GM19328 (cell line): ENCODE measurements at regions not wholly inside any gene's neighbourhood (a gene's known extent, or its start where the extent isn't known, plus 50 kb on each side); places are given as distances from the start of the nearest gene placed in this dataset.

Experiments
- ATAC-seq: cut with Tn5 transposase; IDR thresholded peaks from one replicate; pipeline ENCODE4 v1.9.1; 2021; ENCODE audit warnings: mild to moderate bottlenecking, moderate library complexity; ENCODE audit not compliant: unreplicated experiment

DNA sequence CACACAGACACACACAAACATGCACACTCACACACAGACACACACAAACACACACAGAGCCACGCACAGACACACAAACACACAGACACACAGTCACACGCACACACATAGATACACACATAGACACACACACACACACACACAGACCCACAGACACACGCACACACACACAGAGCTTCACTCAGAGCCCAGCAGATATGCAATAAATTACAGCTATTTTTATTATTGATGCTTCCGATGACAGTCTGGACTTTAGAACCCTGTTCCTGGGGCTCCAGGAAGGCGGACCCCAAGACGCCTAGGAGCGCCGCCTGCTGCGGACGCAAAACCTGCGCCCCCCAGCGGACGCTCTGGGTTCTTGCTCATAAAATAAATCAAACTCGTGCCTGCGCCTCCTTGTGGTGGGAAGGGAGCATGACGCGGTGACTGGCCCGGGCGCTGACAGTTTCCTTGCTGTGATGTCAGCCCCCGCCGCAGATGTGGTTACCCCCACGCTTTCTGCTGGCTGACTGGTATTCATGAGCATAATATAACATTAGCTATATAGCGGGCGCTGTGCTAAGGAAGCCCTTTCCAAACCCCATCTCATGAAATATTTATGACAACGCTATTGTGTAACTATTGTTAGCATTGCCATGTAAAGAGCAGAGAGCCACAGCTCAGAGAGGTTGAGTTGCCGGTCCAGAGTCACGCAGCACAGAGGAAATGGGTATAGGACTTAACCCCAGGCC lies 64.4 kb upstream of the TM9SF2 start:
- ATAC-seq, result peak; percentile 42

DNA sequence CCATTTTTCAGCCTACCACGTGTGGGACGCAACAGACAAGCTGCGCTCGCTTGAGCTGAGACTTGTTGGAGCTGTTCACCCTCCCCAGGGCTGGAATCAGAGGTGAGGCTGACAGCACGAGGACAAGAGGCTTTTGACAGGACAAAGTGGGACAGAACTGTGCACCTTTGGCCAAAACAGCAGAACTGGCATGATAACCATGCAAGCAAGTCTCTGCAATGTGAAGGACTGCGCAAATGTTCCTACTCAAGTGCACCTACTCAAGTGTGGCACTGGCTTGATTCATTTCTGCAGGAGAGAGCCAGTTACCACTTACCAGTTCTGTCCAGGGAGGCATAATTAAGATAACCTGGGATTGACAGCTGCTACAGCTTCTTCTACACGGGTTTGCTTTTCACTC lies 62.2 kb upstream of the TM9SF2 start:
- ATAC-seq, result no peak

DNA sequence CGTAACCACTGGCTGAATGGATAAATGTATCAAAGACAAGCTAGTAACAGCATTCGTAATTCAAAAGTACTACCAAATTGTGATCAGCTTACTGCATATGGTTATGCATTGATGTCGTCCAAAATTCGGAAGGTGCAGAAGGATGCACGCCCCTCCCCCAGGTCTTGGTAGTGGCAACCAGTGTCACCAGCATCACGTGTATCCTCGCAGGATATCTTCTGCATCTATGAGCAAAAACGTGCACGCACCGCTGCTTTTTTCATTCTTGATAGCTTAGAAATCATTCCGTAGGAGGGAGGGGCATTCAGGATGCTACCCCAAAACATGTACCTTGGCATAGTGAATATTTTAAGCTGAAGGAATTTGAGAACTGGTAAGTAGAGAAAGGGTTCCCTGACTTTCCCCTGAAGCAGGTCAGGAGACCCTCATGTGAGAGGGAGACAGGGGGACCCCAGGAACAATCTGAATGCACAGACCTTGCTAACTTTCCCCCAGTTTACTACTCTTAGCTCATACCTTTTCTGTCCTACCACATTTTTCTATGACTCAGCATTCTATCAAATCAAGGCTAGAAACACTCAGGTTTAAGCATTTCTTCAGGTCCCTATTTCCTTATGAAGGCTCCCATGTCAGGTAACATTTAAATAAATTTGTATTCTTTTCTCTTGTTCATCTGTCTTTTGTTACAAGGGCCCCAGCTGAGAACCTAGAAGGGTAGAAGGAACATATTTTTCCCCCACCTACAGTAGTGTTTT lies 61.2 kb upstream of the TM9SF2 start:
- no peak for ATAC-seq

DNA sequence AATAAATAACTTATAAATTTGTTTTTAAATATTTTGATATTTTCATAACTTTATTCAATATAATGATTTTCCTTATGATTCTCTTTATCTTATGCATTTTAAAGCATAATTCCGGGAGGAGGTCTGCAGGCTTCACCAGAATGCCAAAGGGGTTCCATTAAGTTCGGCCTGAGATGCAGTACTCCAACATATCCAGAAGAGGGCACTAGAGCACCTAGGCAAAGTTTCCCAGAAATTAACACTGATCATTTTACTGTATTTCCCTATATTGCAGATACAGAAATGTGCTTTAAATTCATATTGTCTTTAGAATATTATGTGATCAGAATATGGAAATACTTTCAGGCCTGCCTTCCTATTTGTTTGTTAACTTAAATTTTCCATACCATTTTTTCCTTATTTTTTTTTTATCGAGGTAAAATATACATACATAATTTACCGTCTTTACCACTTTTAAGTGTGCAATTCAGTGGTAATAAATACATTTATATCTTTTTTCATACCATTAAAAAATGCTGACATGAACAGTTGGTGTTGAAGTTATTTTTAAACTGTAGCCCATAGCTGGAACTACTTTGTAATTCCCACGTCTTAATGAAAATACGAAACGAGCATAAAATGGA lies 58.9 kb upstream of the TM9SF2 start:
- no peak for ATAC-seq

DNA sequence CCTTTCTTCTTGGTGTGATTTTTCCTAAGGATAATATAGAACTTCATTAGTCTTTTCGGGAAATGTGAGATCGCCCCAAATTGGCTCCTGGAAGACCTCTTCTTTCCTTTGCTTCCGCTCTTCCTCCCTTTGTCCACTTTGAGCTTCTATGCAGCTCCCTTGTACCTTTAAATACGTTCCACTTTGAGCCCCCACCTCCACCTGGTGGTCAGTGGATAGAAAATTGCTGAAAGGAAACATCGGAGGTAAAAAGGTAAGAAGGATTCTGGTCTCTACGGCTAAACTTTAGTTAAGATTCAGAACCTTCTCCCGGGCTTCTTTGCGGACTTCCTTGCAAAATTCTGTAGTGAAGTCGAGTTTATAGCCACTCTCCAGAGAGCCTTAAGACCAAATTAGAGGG lies 55.0 kb upstream of the TM9SF2 start:
- ATAC-seq, result no peak

DNA sequence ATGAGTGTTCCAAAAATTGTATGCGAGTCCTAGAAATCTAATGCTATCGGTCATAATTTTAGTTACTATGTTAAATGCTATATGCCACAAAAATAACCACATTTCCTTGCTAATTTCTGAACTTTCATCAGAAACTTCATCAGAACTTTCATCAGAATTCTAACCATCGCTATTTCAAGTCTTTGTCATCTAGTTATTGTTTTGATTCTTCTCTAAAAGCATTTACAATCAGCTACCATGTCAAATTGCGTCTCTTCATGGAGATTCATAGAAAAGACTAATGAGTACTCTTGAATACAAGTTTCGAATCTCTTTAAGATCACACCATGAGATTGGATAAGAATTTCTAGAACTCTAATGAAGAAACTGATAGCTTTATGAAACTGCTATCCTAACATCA lies 52.7 kb upstream of the TM9SF2 start:
- no peak for ATAC-seq

DNA sequence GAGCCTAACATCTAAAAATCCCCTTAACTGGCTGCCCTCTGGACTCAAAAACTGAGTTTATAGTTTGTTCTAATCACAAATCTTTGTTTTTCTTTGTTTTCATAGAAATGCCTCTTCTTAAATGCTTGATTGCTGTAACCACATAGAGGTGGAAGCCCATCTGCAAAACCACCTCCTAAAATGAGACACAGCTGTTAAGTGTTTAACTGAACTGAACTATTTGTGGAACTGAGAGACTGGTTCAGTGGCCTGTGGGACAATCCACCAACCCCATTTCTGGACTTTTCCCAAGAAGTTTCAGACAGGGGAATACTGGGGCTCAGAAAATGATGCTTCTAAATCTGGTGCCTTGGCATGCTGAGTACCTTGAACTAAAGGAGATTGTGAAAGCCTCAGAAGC lies 50.9 kb upstream of the TM9SF2 start:
- ATAC-seq, result no peak
